Fibroblast of pulmonary artery (primary cell): ENCODE measurements at regions not wholly inside any gene's neighbourhood (a gene's known extent, or its start where the extent isn't known, plus 50 kb on each side); places are given as distances from the start of the nearest gene placed in this dataset.

ENCODE experiments used
- DNase-seq: peaks from one replicate; pipeline ENCODE4 v3.0.0-alpha.2; 2010; ENCODE audit warnings: low read depth
- H3K4me3 ChIP-seq: replicated peaks from 2 replicates; pipeline ENCODE4 v1.5.1; 2011; ENCODE audit warnings: low read depth, mild to moderate bottlenecking, control low read depth, low read length, moderate library complexity
- TF ChIP-seq, protein P1 (sequence below): IDR thresholded peaks from 2 replicates; pipeline ENCODE4 v1.5.1; 2011; ENCODE audit warnings: mild to moderate bottlenecking, control low read depth, low read length, inconsistent platforms; ENCODE audit errors: missing control alignments

DNA sequence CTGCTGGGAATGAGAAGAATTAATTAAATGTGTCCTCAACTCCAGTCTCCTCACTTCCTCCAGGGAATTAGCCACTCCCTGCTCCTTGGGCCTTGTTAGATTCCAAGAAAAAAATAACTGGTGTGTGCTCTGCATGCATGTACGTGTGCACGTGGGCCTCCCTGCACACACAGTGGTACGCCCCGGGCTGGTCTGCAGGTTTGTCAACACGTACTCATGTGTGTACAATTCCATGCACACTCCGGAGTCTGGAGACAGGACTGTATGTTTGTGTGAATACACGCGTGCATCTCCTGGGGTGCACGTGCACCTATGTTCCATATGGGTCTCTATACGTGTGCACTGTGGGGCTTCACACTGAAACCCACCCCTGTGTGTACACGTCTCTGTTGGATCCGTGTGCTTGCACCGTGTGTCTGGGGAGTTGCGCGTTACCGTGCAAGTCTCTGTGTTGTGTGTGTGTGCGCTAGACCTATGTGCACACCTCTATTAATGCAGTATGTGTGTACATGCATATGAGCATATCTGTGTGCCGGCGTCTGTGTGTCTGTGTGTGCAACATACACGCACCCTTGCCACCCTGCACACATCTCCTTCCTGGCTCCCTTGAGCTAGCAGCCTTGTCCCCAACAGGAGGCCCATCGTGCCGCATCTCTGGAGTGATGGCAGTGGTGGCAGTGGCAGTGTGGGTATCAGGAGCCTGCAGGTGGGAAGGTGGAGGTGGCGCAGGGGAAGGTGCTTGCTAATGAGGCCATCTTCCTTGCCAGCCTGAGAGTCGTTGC is 210.1 kb downstream of the TBC1D2B start:
- no peak overlapping the region for H3K4me3 ChIP-seq
- DNase-seq: no peak
- TF ChIP-seq, protein P1, sequence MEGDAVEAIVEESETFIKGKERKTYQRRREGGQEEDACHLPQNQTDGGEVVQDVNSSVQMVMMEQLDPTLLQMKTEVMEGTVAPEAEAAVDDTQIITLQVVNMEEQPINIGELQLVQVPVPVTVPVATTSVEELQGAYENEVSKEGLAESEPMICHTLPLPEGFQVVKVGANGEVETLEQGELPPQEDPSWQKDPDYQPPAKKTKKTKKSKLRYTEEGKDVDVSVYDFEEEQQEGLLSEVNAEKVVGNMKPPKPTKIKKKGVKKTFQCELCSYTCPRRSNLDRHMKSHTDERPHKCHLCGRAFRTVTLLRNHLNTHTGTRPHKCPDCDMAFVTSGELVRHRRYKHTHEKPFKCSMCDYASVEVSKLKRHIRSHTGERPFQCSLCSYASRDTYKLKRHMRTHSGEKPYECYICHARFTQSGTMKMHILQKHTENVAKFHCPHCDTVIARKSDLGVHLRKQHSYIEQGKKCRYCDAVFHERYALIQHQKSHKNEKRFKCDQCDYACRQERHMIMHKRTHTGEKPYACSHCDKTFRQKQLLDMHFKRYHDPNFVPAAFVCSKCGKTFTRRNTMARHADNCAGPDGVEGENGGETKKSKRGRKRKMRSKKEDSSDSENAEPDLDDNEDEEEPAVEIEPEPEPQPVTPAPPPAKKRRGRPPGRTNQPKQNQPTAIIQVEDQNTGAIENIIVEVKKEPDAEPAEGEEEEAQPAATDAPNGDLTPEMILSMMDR: no peak

DNA sequence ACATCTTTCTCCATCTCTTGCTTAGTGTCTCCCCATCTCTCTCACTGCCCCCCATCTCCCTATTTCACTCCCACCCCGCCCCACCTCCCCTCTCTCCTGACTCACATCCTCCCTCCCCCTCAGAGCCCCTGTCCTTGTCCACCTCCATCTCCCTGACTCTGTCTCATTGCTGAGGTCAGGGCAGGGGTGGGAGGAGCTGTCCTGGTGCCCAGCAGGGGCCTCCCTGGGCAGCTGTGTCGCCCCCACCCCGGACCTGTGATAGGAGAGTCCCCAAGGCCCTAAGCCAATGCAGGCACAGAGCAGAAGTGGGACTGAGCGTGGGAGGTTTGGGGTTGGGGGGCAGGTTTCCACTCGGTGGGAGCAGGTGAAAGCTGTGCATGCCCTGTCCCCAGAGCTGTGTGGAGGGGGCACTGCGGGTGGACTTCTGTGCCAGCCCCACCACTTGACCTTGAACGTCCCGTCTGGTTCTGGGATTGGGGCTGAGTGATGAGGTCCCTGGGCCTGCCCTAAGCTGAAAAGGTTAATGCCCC is 210.8 kb downstream of the TBC1D2B start:
- TF ChIP-seq, protein P1: no peak
- no peak overlapping the region for H3K4me3 ChIP-seq
- no peak for DNase-seq

DNA sequence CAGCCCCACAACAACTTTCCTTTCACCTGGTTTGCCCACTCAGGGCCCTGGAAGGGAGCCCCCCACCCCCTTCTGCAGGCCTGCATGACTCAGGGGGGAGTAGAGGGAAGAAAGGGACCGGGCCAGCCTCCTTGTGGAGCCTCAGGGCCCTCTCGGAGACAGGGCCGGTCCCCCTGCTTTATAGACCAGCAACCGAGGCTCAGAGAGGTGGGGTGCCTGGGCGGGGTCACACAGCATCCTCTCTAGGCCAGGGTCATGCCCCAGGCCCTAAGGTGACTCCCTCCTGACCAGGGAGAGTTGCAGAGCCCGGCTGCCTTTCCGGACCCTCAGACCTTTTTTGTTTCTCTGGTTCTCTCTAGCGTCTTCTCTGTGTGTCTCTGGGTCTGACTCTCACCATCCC is 211.3 kb downstream of the TBC1D2B start:
- TF ChIP-seq, protein P1: no peak
- no peak overlapping the region for H3K4me3 ChIP-seq
- no peak for DNase-seq

DNA sequence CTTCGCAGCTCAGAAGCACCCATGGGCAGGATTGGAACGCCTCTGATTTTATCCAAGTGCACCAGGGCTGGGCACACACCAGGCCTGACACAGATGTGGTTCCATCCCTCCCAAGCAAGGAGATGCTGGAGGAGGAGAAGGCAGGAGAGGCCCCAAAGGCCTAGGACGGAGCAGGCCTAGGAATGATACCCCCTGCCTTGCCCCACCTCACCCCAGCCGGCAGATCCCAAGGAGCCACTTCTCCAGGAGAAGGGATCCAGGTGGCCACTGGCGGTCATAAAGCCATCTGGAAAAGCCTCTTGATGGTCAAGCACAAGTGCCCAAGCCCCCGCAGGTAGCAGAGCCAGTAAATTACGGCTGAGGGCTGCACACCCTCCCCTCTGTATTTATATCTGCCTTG is 211.8 kb downstream of the TBC1D2B start:
- TF ChIP-seq, protein P1: no peak
- no peak overlapping the region for H3K4me3 ChIP-seq

DNA sequence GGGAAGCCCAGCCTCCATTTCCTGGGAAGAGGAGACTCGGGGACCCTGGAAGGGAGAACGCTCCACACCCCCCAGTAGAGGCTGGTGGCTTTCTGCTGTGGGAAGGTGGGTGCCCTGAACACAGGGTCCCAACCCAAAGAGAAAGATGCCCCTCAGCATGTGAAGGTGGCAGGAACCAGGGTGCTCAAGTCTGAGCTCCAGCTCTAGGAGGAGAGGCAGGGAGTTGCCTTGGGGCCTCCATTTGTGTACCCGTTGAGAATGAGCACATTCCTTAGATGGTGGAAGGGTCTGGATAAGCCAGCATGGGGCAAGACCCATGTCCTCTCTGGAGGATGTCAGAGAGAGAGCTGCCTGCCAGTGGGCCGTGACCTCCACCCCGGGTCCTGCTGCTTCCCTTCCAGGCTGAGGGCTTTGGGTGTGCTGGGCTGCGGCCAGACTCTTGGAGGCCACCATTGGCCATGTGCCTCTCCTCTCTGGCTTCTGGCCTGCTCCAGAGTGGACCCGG is 212.4 kb downstream of the TBC1D2B start:
- no peak overlapping the region for H3K4me3 ChIP-seq
- TF ChIP-seq, protein P1: no peak
- DNase-seq: no peak

More for the DNA sequence above, 211.8 kb downstream of the TBC1D2B start:
- no peak for DNase-seq

DNA sequence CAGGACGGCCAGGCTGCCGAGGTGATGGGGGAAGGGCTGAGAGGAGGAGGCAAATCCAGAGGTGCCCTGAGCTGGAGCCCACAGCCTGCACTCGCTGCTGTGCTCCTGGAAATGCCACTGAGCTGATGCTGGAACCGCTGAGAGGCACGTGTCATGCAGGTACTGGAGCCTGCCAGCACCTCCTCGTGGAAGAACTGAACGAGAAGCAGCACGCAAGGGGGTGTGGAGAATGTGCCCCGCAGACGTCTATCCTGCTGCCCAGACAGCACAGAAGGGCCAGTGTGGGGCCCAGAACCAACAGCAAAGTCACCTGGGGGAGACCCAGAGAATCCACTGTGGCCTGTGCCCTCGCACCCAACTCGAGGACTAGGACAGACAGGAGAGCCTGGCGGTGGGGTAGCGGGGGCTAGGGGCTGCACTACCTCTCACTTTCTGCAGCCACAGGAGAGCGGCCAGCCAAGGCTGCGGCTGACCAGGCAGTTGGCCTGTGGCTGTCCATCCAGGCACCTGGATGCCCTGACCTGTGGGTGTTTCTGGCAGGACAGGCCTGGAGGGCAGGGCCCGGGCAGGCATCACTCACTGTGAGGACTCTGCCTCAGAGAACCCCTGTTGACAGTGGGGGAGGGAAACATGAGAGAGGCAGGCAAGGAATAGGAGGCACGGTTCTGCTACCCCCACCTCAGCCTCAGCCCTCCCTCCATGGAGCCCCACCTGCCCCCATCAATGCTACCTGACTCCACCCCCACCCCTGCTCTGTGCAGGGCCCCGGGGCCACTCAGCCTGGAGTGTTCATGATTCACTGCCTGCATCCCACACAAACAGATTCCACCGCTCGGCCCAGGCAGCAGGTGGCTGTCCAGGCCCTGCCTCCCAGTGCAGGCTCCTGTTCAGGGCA is 213.1 kb downstream of the TBC1D2B start:
- TF ChIP-seq, protein P1: no peak
- DNase-seq: no peak
- H3K4me3 ChIP-seq: no peak overlapping the region
